ENCODE measurements at regions not wholly inside any gene's neighbourhood (a gene's known extent, or its start where the extent isn't known, plus 50 kb on each side); places are given as distances from the start of the nearest gene placed in this dataset.

- TF ChIP-seq CTCF (IDR thresholded peaks at IDR 0.05): no peak
- Histone ChIP-seq H3K36me3 (no peaks in the 10 kb centered on the region), H3K27me3 (no peaks in the 10 kb centered on the region), H3K9me3 (no peaks in the 10 kb centered on the region), H3K4me3 (no peak overlapping the region), H3K27ac (no peak overlapping the region), H3K4me1 (no peaks in the 10 kb centered on the region)
- no peak for DNase-seq (ENCODE audit: low spot score)
These were observed 357.9 kb upstream of the TSHZ2 start for GRCh38 chr20:52614051-52614863.

- no peak for TF ChIP-seq CTCF (IDR thresholded peaks at IDR 0.05)
- Histone ChIP-seq H3K36me3 (no peaks in the 10 kb centered on the region), H3K27ac (no peak overlapping the region), H3K9me3 (no peaks in the 10 kb centered on the region), H3K4me3 (no peak overlapping the region), H3K4me1 (no peaks in the 10 kb centered on the region), H3K27me3 (no peaks in the 10 kb centered on the region)
- DNase-seq (ENCODE audit: low spot score): no peak
These were observed 360.0 kb upstream of the TSHZ2 start for GRCh38 chr20:52612046-52612632.

GRCh38 chr20:52610749-52611148, 361.4 kb upstream of the TSHZ2 start:
- no peak for TF ChIP-seq CTCF (IDR thresholded peaks at IDR 0.05)
- DNase-seq (ENCODE audit: low spot score): no peak

GRCh38 chr20:52601295-52601971, 370.7 kb upstream of the TSHZ2 start:
- H3K9me3 ChIP-seq: no peaks in the 10 kb centered on the region
- H3K4me1 ChIP-seq: no peaks in the 10 kb centered on the region
- H3K27ac ChIP-seq: no peak overlapping the region
- H3K27me3 ChIP-seq: no peaks in the 10 kb centered on the region
- H3K36me3 ChIP-seq: no peaks in the 10 kb centered on the region
- no peak for TF ChIP-seq CTCF (IDR thresholded peaks at IDR 0.05)
- H3K4me3 ChIP-seq: no peak overlapping the region
- DNase-seq (ENCODE audit: low spot score): no peak

More at GRCh38 chr20:52610749-52611148, 361.4 kb upstream of the TSHZ2 start:
- no peaks in the 10 kb centered on the region for H3K27me3 ChIP-seq
- H3K4me1 ChIP-seq: no peaks in the 10 kb centered on the region
- no peaks in the 10 kb centered on the region for H3K9me3 ChIP-seq
- H3K36me3 ChIP-seq: no peaks in the 10 kb centered on the region
- H3K27ac ChIP-seq: no peak overlapping the region
- H3K4me3 ChIP-seq: no peak overlapping the region

GRCh38 chr20:52596256-52596655, 375.9 kb upstream of the TSHZ2 start:
- H3K27me3 ChIP-seq: no peaks in the 10 kb centered on the region

More at GRCh38 chr20:52596256-52596655, 375.9 kb upstream of the TSHZ2 start:
- H3K4me1 ChIP-seq: no peaks in the 10 kb centered on the region
- no peaks in the 10 kb centered on the region for H3K36me3 ChIP-seq
- H3K4me3 ChIP-seq: no peak overlapping the region
- no peaks in the 10 kb centered on the region for H3K9me3 ChIP-seq
- H3K27ac ChIP-seq: no peak overlapping the region
- no peak for DNase-seq (ENCODE audit: low spot score)
- no peak for TF ChIP-seq CTCF (IDR thresholded peaks at IDR 0.05)
